CD4-positive, alpha-beta T cell treated with Interleukin-12 subunit alpha and Interleukin-12 subunit beta, for 1 hour (primary cell): ENCODE measurements at regions not wholly inside any gene's neighbourhood (a gene's known extent, or its start where the extent isn't known, plus 50 kb on each side); places are given as distances from the start of the nearest gene placed in this dataset.
"Not testable (repeated sequence)": the region's sequence is repeated elsewhere in the genome, so short reads cannot be mapped to it uniquely, and the experiment has no call there.

Experiments used
- DNase-seq: peaks from one replicate; pipeline ENCODE4 v3.0.0-alpha.2; 2020

GRCh38 chr7:155397758-155398714 is 59.9 kb upstream of the EN2 start:
- not testable (repeated sequence) for DNase-seq

- no peak for DNase-seq
Measured at GRCh38 chr7:155398944-155399343, 59.0 kb upstream of the EN2 start.

- no peak for DNase-seq
Measured at GRCh38 chr7:155399577-155399976, 58.4 kb upstream of the EN2 start.

GRCh38 chr7:155401231-155401630 is 56.7 kb upstream of the EN2 start:
- DNase-seq: no peak

- no peak for DNase-seq
Measured at GRCh38 chr7:155401884-155402283, 56.0 kb upstream of the EN2 start.

- no peak for DNase-seq
Measured at GRCh38 chr7:155402941-155403340, 55.0 kb upstream of the EN2 start.

- no peak for DNase-seq
Measured at GRCh38 chr7:155404976-155405375, 53.0 kb upstream of the EN2 start.

GRCh38 chr7:155405399-155406318 is 52.3 kb upstream of the EN2 start:
- no peak for DNase-seq

- DNase-seq: no peak
Measured at GRCh38 chr7:155407799-155408198, 50.1 kb upstream of the EN2 start.
